ENCODE measurements at regions not wholly inside any gene's neighbourhood (a gene's known extent, or its start where the extent isn't known, plus 50 kb on each side); places are given as distances from the start of the nearest gene placed in this dataset.
A peak's percentile ranks its signal among the peaks of the same experiment; 100 is the strongest.

DNA sequence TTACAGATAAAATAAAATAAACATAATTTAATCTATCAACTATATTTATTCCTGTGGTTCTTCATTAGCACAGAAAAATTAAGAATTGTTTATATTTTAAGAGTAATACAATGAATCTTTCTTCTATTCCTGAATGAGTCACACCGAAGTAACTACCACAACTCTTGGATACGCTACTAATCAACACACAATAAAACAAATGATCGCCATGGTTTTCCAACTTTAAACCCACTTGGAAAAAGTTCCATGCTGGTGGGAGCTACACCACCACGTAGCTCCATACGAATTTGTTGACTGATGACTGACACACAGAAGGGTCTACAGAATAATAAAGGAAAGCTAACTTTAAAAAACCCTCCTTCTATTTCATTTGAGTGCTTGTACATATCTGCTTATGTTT, 135.8 kb upstream of the NEDD9 start:
- no peak overlapping the region for H3K27ac ChIP-seq (ENCODE audit: low read depth, low read length)

DNA sequence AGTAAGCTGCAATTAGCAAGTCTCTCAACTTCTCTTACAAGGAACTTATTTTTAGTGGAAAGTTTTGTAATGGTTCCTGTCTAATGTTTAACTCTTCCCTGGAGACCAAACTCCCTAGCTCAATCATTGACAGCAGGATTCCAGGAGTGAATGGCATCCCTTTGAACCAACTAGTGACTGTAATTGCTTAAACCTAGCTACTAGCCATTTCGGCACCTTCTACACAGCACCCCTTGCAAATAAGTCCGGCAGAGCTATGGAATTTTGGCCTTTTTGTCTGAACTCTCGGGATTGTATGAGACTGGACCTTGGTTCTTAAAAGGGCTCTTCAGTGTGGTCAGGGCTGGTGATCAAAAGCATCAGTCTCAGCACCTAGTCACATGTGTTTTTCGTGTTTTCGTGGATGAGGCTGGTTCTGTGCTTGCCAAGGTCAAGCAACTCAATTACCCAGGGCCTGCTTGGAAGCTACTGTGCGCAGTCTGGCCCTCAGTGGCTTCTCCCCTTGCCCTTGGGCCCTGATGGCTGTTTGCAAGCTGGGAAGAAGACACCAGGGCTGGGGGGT, 135.3 kb upstream of the NEDD9 start:
- Histone ChIP-seq H3K27me3 (ENCODE audit: control insufficient read depth, insufficient read depth, low read length) (no peaks in the 10 kb centered on the region), H3K36me3 (ENCODE audit: control insufficient read depth, insufficient read depth, low read length) (no peaks in the 10 kb centered on the region), H3K4me3 (ENCODE audit: low read depth, low read length) (no peak overlapping the region), H3K9me3 (ENCODE audit: control insufficient read depth, insufficient read depth, low read length) (no peaks in the 10 kb centered on the region), H3K4me1 (ENCODE audit: control insufficient read depth, insufficient read depth, low read length) (peaks cover 11% of the 10 kb centered on the region), H3K27ac (ENCODE audit: low read depth, low read length) (no peak overlapping the region)
- DNase-seq (ENCODE audit: low read depth in 4 of 6, low spot score in 6 of 6), result no peak
- WGBS (ENCODE audit: insufficient coverage), result 73% methylated on average over 4 of the region's 6 CpGs

More for the DNA sequence above, 135.8 kb upstream of the NEDD9 start:
- H3K4me1 ChIP-seq (ENCODE audit: control insufficient read depth, insufficient read depth, low read length), result peaks cover 11% of the 10 kb centered on the region
- WGBS (ENCODE audit: insufficient coverage), result no CpG with 5 or more reads among the region's 5 CpGs
- DNase-seq (ENCODE audit: low read depth in 4 of 6, low spot score in 6 of 6), result no peak
- H3K36me3 ChIP-seq (ENCODE audit: control insufficient read depth, insufficient read depth, low read length), result no peaks in the 10 kb centered on the region
- no peaks in the 10 kb centered on the region for H3K27me3 ChIP-seq (ENCODE audit: control insufficient read depth, insufficient read depth, low read length)
- H3K4me3 ChIP-seq (ENCODE audit: low read depth, low read length), result no peak overlapping the region
- H3K9me3 ChIP-seq (ENCODE audit: control insufficient read depth, insufficient read depth, low read length), result no peaks in the 10 kb centered on the region

DNA sequence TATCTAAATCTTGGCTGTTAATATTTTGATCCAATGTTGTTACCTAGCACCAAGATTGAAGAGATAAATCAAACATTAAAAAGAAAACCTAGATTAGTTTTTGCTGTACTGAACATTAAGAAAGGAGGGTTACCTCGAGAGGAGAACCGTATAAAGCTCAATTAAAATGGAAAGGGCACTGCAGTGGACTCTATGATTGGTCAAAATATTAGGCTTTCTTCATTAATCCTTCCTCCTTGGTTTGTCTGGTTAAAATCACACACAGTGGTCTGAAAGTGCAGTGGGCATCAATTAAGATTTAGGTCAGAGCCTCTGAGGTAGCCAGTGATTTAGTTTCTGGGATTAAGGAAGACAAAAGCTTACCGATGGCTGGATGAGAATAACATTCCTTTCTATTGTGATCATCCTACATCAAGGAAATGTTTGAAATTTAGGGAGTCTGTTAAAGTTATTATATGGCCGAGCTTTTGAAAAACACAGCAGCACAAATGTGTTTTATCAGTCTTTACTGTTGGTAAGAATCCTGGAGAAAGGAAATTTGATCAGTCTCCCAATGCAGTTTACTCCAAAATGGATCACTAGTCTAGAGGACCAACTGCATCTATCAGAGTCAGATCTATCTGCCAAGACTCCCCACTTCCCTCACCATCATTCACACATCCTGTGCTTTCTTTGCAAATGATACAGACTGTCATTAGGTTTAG, 134.6 kb upstream of the NEDD9 start:
- 69% methylated on average over 2 of the region's 4 CpGs for WGBS (ENCODE audit: insufficient coverage)
- peak in 1 of 6 donors; percentile 17 for DNase-seq (ENCODE audit: low read depth in 4 of 6, low spot score in 6 of 6)
- Histone ChIP-seq H3K4me1 (ENCODE audit: control insufficient read depth, insufficient read depth, low read length) (peaks cover 11% of the 10 kb centered on the region), H3K9me3 (ENCODE audit: control insufficient read depth, insufficient read depth, low read length) (no peaks in the 10 kb centered on the region), H3K27ac (ENCODE audit: low read depth, low read length) (no peak overlapping the region), H3K27me3 (ENCODE audit: control insufficient read depth, insufficient read depth, low read length) (no peaks in the 10 kb centered on the region), H3K36me3 (ENCODE audit: control insufficient read depth, insufficient read depth, low read length) (no peaks in the 10 kb centered on the region), H3K4me3 (ENCODE audit: low read depth, low read length) (no peak overlapping the region)

- WGBS (ENCODE audit: insufficient coverage), result 84% methylated on average over 6 of the region's 7 CpGs
- no peaks in the 10 kb centered on the region for H3K27me3 ChIP-seq (ENCODE audit: control insufficient read depth, insufficient read depth, low read length)
- no peak overlapping the region for H3K27ac ChIP-seq (ENCODE audit: low read depth, low read length)
- H3K4me1 ChIP-seq (ENCODE audit: control insufficient read depth, insufficient read depth, low read length), result peaks cover 11% of the 10 kb centered on the region
- no peaks in the 10 kb centered on the region for H3K36me3 ChIP-seq (ENCODE audit: control insufficient read depth, insufficient read depth, low read length)
- no peak for DNase-seq (ENCODE audit: low read depth in 4 of 6, low spot score in 6 of 6)
- H3K4me3 ChIP-seq (ENCODE audit: low read depth, low read length), result no peak overlapping the region
- H3K9me3 ChIP-seq (ENCODE audit: control insufficient read depth, insufficient read depth, low read length), result no peaks in the 10 kb centered on the region
These were observed 133.9 kb upstream of the NEDD9 start for GRCh38 chr6:11366183-11366933.

GRCh38 chr6:11364971-11365397, 132.5 kb upstream of the NEDD9 start:
- no peaks in the 10 kb centered on the region for H3K36me3 ChIP-seq (ENCODE audit: control insufficient read depth, insufficient read depth, low read length)
- H3K27me3 ChIP-seq (ENCODE audit: control insufficient read depth, insufficient read depth, low read length), result no peaks in the 10 kb centered on the region
- no peak for DNase-seq (ENCODE audit: low read depth in 4 of 6, low spot score in 6 of 6)
- peaks cover 1% of the 10 kb centered on the region for H3K4me1 ChIP-seq (ENCODE audit: control insufficient read depth, insufficient read depth, low read length)
- H3K27ac ChIP-seq (ENCODE audit: low read depth, low read length), result no peak overlapping the region
- no CpG with 5 or more reads among the region's 5 CpGs for WGBS (ENCODE audit: insufficient coverage)
- no peaks in the 10 kb centered on the region for H3K9me3 ChIP-seq (ENCODE audit: control insufficient read depth, insufficient read depth, low read length)
- H3K4me3 ChIP-seq (ENCODE audit: low read depth, low read length), result no peak overlapping the region

DNA sequence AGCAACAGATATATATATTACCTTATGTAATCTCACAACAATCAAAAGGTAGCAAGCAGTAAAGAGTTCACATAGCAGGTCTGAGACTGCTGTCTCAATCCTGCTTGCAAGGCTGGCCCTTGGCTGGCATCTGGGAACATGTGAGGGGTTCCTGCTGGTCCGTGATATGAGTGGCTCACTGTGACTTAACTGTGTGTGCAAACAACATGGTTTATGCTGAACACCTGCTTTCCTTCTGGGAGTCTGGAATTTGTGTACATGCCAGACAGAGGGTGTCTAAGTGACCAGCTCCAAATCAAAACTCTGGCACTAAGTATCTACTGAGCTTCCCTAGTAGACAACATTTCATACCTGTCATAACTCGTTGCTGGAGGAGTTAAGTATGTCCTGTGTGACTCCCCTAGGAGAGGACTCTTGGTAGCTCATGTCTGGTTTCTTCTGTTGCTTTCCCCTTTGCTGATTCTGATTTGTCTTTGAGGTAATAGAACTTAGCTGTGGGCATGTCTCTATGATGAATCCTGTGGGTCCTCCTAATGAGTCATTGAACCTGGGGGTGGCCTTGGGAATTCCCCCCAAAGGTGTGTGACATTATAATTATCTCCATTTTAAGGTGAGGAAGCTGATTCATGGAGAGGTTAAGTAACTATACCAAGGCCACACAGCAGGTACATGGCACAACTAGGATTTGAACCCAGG, 131.6 kb upstream of the NEDD9 start:
- Histone ChIP-seq H3K27ac (ENCODE audit: low read depth, low read length) (no peak overlapping the region), H3K9me3 (ENCODE audit: control insufficient read depth, insufficient read depth, low read length) (no peaks in the 10 kb centered on the region), H3K4me3 (ENCODE audit: low read depth, low read length) (no peak overlapping the region), H3K36me3 (ENCODE audit: control insufficient read depth, insufficient read depth, low read length) (no peaks in the 10 kb centered on the region), H3K4me1 (ENCODE audit: control insufficient read depth, insufficient read depth, low read length) (no peaks in the 10 kb centered on the region), H3K27me3 (ENCODE audit: control insufficient read depth, insufficient read depth, low read length) (no peaks in the 10 kb centered on the region)
- 100% methylated on average over 1 of the region's 2 CpGs for WGBS (ENCODE audit: insufficient coverage)
- no peak for DNase-seq (ENCODE audit: low read depth in 4 of 6, low spot score in 6 of 6)

DNA sequence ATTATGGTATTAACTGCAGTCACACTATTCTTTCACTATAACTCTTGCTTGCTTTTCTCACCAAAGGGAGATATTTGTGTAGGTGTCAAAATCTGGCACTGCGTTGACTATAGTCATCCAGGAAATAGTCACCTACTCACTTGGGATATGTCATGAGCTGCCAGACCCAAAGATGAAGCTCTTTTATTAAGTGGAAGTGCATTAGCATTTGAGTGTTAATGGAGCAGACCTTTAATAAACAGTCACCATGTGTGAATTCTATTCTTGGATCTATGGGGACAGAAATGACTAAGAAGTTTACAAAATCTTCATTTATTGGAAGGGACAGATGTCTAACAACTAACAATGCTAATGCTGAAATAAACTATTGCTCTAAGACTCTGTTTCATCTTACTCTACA, 130.1 kb upstream of the NEDD9 start:
- DNase-seq (ENCODE audit: low read depth in 4 of 6, low spot score in 6 of 6), result no peak
- Histone ChIP-seq H3K4me1 (ENCODE audit: control insufficient read depth, insufficient read depth, low read length) (peaks cover 4% of the 10 kb centered on the region), H3K27me3 (ENCODE audit: control insufficient read depth, insufficient read depth, low read length) (no peaks in the 10 kb centered on the region), H3K9me3 (ENCODE audit: control insufficient read depth, insufficient read depth, low read length) (no peaks in the 10 kb centered on the region), H3K36me3 (ENCODE audit: control insufficient read depth, insufficient read depth, low read length) (no peaks in the 10 kb centered on the region), H3K4me3 (ENCODE audit: low read depth, low read length) (no peak overlapping the region), H3K27ac (ENCODE audit: low read depth, low read length) (no peak overlapping the region)
- WGBS (ENCODE audit: insufficient coverage), result no CpG with 5 or more reads among the region's 1 CpG

GRCh38 chr6:11358904-11359830, 126.7 kb upstream of the NEDD9 start:
- Histone ChIP-seq H3K36me3 (ENCODE audit: control insufficient read depth, insufficient read depth, low read length) (no peaks in the 10 kb centered on the region), H3K9me3 (ENCODE audit: control insufficient read depth, insufficient read depth, low read length) (no peaks in the 10 kb centered on the region), H3K4me3 (ENCODE audit: low read depth, low read length) (no peak overlapping the region), H3K27me3 (ENCODE audit: control insufficient read depth, insufficient read depth, low read length) (no peaks in the 10 kb centered on the region), H3K4me1 (ENCODE audit: control insufficient read depth, insufficient read depth, low read length) (peaks cover 10% of the 10 kb centered on the region), H3K27ac (ENCODE audit: low read depth, low read length) (no peak overlapping the region)
- 100% methylated on average over 1 of the region's 4 CpGs for WGBS (ENCODE audit: insufficient coverage)
- no peak for DNase-seq (ENCODE audit: low read depth in 4 of 6, low spot score in 6 of 6)

GRCh38 chr6:11357285-11357684, 124.8 kb upstream of the NEDD9 start:
- no peaks in the 10 kb centered on the region for H3K9me3 ChIP-seq (ENCODE audit: control insufficient read depth, insufficient read depth, low read length)
- DNase-seq (ENCODE audit: low read depth in 4 of 6, low spot score in 6 of 6), result no peak

More at GRCh38 chr6:11357285-11357684, 124.8 kb upstream of the NEDD9 start:
- H3K27ac ChIP-seq (ENCODE audit: low read depth, low read length), result peak overlapping the region; percentile 44
- no peaks in the 10 kb centered on the region for H3K36me3 ChIP-seq (ENCODE audit: control insufficient read depth, insufficient read depth, low read length)
- peaks cover 10% of the 10 kb centered on the region for H3K4me1 ChIP-seq (ENCODE audit: control insufficient read depth, insufficient read depth, low read length)
- WGBS (ENCODE audit: insufficient coverage), result 69% methylated on average over 5 of the region's 7 CpGs
- no peaks in the 10 kb centered on the region for H3K27me3 ChIP-seq (ENCODE audit: control insufficient read depth, insufficient read depth, low read length)
- H3K4me3 ChIP-seq (ENCODE audit: low read depth, low read length), result no peak overlapping the region
